Activated naive CD4-positive, alpha-beta T cell treated with Interleukin-2 at 50 U/mL for 16 hours (primary cell): ENCODE measurements at regions not wholly inside any gene's neighbourhood (a gene's known extent, or its start where the extent isn't known, plus 50 kb on each side); places are given as distances from the start of the nearest gene placed in this dataset.
"Not testable (repeated sequence)": the region's sequence is repeated elsewhere in the genome, so short reads cannot be mapped to it uniquely, and the experiment has no call there.

Source experiments
- DNase-seq: peaks from one replicate; pipeline ENCODE4 v3.0.0-alpha.2; 2020

GRCh38 chr1:56145581-56145980, 433.8 kb downstream of the PLPP3 start:
- DNase-seq, result no peak

- DNase-seq, result no peak
These were observed 437.1 kb downstream of the PLPP3 start for GRCh38 chr1:56142301-56142700.

- no peak for DNase-seq
These were observed 439.5 kb downstream of the PLPP3 start for GRCh38 chr1:56139836-56140235.

- DNase-seq, result no peak
These were observed 441.6 kb downstream of the PLPP3 start for GRCh38 chr1:56137521-56138505.

- no peak for DNase-seq
These were observed 442.3 kb downstream of the PLPP3 start for GRCh38 chr1:56137090-56137489.

GRCh38 chr1:56135864-56136147, 443.6 kb downstream of the PLPP3 start:
- no peak for DNase-seq

GRCh38 chr1:56135069-56135863, 444.1 kb downstream of the PLPP3 start:
- no peak for DNase-seq

GRCh38 chr1:56133522-56134472, 445.6 kb downstream of the PLPP3 start:
- DNase-seq, result no peak

GRCh38 chr1:56132520-56132919, 446.8 kb downstream of the PLPP3 start:
- DNase-seq, result no peak

- DNase-seq, result no peak
These were observed 449.5 kb downstream of the PLPP3 start for GRCh38 chr1:56129837-56130236.

GRCh38 chr1:56125316-56125715, 454.0 kb downstream of the PLPP3 start:
- no peak for DNase-seq

GRCh38 chr1:56123826-56124225, 455.5 kb downstream of the PLPP3 start:
- DNase-seq, result no peak

- no peak for DNase-seq
These were observed 455.9 kb downstream of the PLPP3 start for GRCh38 chr1:56123421-56123820.

- DNase-seq, result no peak
These were observed 459.3 kb downstream of the PLPP3 start for GRCh38 chr1:56120021-56120420.

GRCh38 chr1:56118676-56119075, 460.7 kb downstream of the PLPP3 start:
- not testable (repeated sequence) for DNase-seq

- no peak for DNase-seq
These were observed 463.7 kb downstream of the PLPP3 start for GRCh38 chr1:56115701-56116100.

- no peak for DNase-seq
These were observed 465.7 kb downstream of the PLPP3 start for GRCh38 chr1:56113679-56114078.

GRCh38 chr1:56107275-56107638, 472.1 kb downstream of the PLPP3 start:
- DNase-seq, result no peak

GRCh38 chr1:56106531-56107274, 472.7 kb downstream of the PLPP3 start:
- DNase-seq, result no peak

GRCh38 chr1:56105397-56105796, 474.0 kb downstream of the PLPP3 start:
- DNase-seq, result no peak

GRCh38 chr1:56099766-56100265, 479.5 kb downstream of the PLPP3 start:
- DNase-seq, result no peak

- DNase-seq, result no peak
These were observed 480.4 kb downstream of the PLPP3 start for GRCh38 chr1:56098946-56099345.
